Lower lobe of right lung (tissue), 2 donors: ENCODE measurements at regions not wholly inside any gene's neighbourhood (a gene's known extent, or its start where the extent isn't known, plus 50 kb on each side); places are given as distances from the start of the nearest gene placed in this dataset.

ENCODE experiments used
- ATAC-seq, 2 donors: fragments of 200-7000 bp; cut with Tn5 transposase; one replicate each; pipeline ENCODE4 v1.9.1; 2020 to 2022; ENCODE audit warnings: mild to moderate bottlenecking in 2 of 2, moderate library complexity in 2 of 2
- DNase-seq: peaks from one replicate; pipeline ENCODE4 v3.0.0-alpha.2; 2020
- H3K27ac ChIP-seq: fragments of 200-600 bp; one replicate; pipeline ENCODE4 v1.8.0; 2022
- H3K27me3 ChIP-seq: fragments of 200-600 bp; one replicate; pipeline ENCODE4 v1.8.0; 2022; ENCODE audit warnings: low read depth
- H3K36me3 ChIP-seq: fragments of 200-600 bp; one replicate; pipeline ENCODE4 v1.8.0; 2022; ENCODE audit warnings: mild to moderate bottlenecking
- H3K4me1 ChIP-seq: fragments of 200-600 bp; one replicate; pipeline ENCODE4 v1.8.0; 2022
- H3K4me3 ChIP-seq: fragments of 200-600 bp; one replicate; pipeline ENCODE4 v1.8.0; 2022; ENCODE audit warnings: mild to moderate bottlenecking
- H3K9me3 ChIP-seq: fragments of 200-600 bp; one replicate; pipeline ENCODE4 v1.8.0; 2022
- CTCF ChIP-seq: fragments of 200-600 bp; IDR thresholded peaks from one replicate; pipeline ENCODE4 v1.8.0; 2022; ENCODE audit warnings: antibody characterized with exemption, mild to moderate bottlenecking
- intact Hi-C: fragments of 100-400 bp; cut with DNase I; formaldehyde crosslinking; loops from one replicate; pipeline ENCODE4 v1.11.0; 2022
- donor health status: DM: no; HTN: yes; CAD: no; lungs with severe emphysema.

GRCh38 chr5:145484158-145484557 is 351.0 kb downstream of the PRELID2 start:
- no peak overlapping the region for H3K27ac ChIP-seq
- no peaks in the 10 kb centered on the region for H3K4me1 ChIP-seq
- H3K36me3 ChIP-seq = no peaks in the 10 kb centered on the region
- no peak overlapping the region for H3K4me3 ChIP-seq
- ATAC-seq (no peak), DNase-seq (no peak)
- TF ChIP-seq CTCF = no peak
- H3K9me3 ChIP-seq = no peaks in the 10 kb centered on the region
- H3K27me3 ChIP-seq = no peaks in the 10 kb centered on the region
- intact Hi-C loops = no loop called here

GRCh38 chr5:145483212-145483611 is 351.9 kb downstream of the PRELID2 start:
- no peaks in the 10 kb centered on the region for H3K27me3 ChIP-seq
- H3K36me3 ChIP-seq = no peaks in the 10 kb centered on the region
- H3K4me3 ChIP-seq = no peak overlapping the region
- no peaks in the 10 kb centered on the region for H3K4me1 ChIP-seq
- no peak for TF ChIP-seq CTCF
- no peaks in the 10 kb centered on the region for H3K9me3 ChIP-seq
- intact Hi-C loops = no loop called here
- H3K27ac ChIP-seq = no peak overlapping the region
- DNase-seq = no peak
- ATAC-seq = no peak

GRCh38 chr5:145479857-145480256 is 355.3 kb downstream of the PRELID2 start:
- intact Hi-C loops = no loop called here
- Histone ChIP-seq H3K4me1 (no peaks in the 10 kb centered on the region), H3K27ac (no peak overlapping the region), H3K36me3 (no peaks in the 10 kb centered on the region), H3K4me3 (no peak overlapping the region), H3K9me3 (no peaks in the 10 kb centered on the region), H3K27me3 (no peaks in the 10 kb centered on the region)
- TF ChIP-seq CTCF = no peak
- ATAC-seq (no peak), DNase-seq (no peak)

- Histone ChIP-seq H3K4me1 (no peaks in the 10 kb centered on the region), H3K9me3 (no peaks in the 10 kb centered on the region), H3K4me3 (no peak overlapping the region), H3K36me3 (no peaks in the 10 kb centered on the region), H3K27me3 (no peaks in the 10 kb centered on the region), H3K27ac (no peak overlapping the region)
- no peak for DNase-seq
- intact Hi-C loops = no loop called here
- no peak for TF ChIP-seq CTCF
- no peak for ATAC-seq
Observed at GRCh38 chr5:145479271-145479670, 355.9 kb downstream of the PRELID2 start.

GRCh38 chr5:145478651-145479050 is 356.5 kb downstream of the PRELID2 start:
- Histone ChIP-seq H3K9me3 (no peaks in the 10 kb centered on the region), H3K36me3 (no peaks in the 10 kb centered on the region), H3K27me3 (no peaks in the 10 kb centered on the region), H3K4me1 (no peaks in the 10 kb centered on the region), H3K27ac (no peak overlapping the region), H3K4me3 (no peak overlapping the region)
- intact Hi-C loops = no loop called here
- no peak for TF ChIP-seq CTCF
- DNase-seq = no peak
- no peak for ATAC-seq

- Histone ChIP-seq H3K27me3 (no peaks in the 10 kb centered on the region), H3K9me3 (no peaks in the 10 kb centered on the region), H3K27ac (no peak overlapping the region), H3K4me1 (no peaks in the 10 kb centered on the region), H3K36me3 (no peaks in the 10 kb centered on the region), H3K4me3 (no peak overlapping the region)
- ATAC-seq (no peak), DNase-seq (no peak)
- no peak for TF ChIP-seq CTCF
- intact Hi-C loops = no loop called here
Observed at GRCh38 chr5:145473042-145473642, 362.0 kb downstream of the PRELID2 start.
